Natural killer cell treated with Interleukin-12 subunit alpha and Interleukin-12 subunit beta and Interleukin-15 and Interleukin-18, amount 100 ng/mL, for 72 hours (primary cell): ENCODE measurements at regions not wholly inside any gene's neighbourhood (a gene's known extent, or its start where the extent isn't known, plus 50 kb on each side); places are given as distances from the start of the nearest gene placed in this dataset.

ENCODE experiments used
- ATAC-seq, 2 donors: fragments of 150-1000 bp; cut with Tn5 transposase in 1 of 2; sonication (Bioruptor Pico), chemical (Tn5 transposase) in 1 of 2; 2 replicates each; pipeline ENCODE4 v1.10.0; 2021
- DNase-seq: peaks from one replicate; pipeline ENCODE4 v3.0.0; 2022; ENCODE audit warnings: low spot score
- H3K27ac Mint-ChIP-seq, 2 donors: 1 replicate in 1 of 2; 2 replicates in 1 of 2; pipeline ENCODE4 v1.8.0; 2022; ENCODE audit warnings: mixed read lengths in 2 of 2, mild to moderate bottlenecking in 1 of 2, moderate library complexity in 1 of 2
- H3K27me3 Mint-ChIP-seq, 2 donors: 1 replicate in 1 of 2; 2 replicates in 1 of 2; pipeline ENCODE4 v1.8.0; 2022; ENCODE audit warnings: mixed read lengths in 2 of 2
- H3K36me3 Mint-ChIP-seq: one replicate; pipeline ENCODE4 v1.8.0; 2022; ENCODE audit warnings: mixed read lengths
- H3K4me1 Mint-ChIP-seq, 2 donors: 1 replicate in 1 of 2; 2 replicates in 1 of 2; pipeline ENCODE4 v1.8.0; 2022; ENCODE audit warnings: low read depth in 2 of 2, mixed read lengths in 2 of 2, mild to moderate bottlenecking in 1 of 2
- H3K4me3 Mint-ChIP-seq: one replicate; pipeline ENCODE4 v1.8.0; 2022; ENCODE audit warnings: mixed read lengths
- H3K9me3 Mint-ChIP-seq: 2 replicates; pipeline ENCODE4 v1.8.0; 2022; ENCODE audit warnings: mixed read lengths

GRCh38 chr2:116911540-116911939 is 903.0 kb upstream of the DDX18 start:
- no peak for ATAC-seq
- Mint-ChIP-seq H3K4me1 (no peaks in the 10 kb centered on the region), H3K27ac (no peak overlapping the region)

GRCh38 chr2:116915673-116916072 is 898.8 kb upstream of the DDX18 start:
- ATAC-seq: no peak
- Mint-ChIP-seq H3K4me1 (no peaks in the 10 kb centered on the region), H3K9me3 (peaks cover 18% of the 10 kb centered on the region), H3K27me3 (no peaks in the 10 kb centered on the region), H3K4me3 (no peak overlapping the region), H3K36me3 (no peaks in the 10 kb centered on the region), H3K27ac (no peak overlapping the region)
- no peak for DNase-seq

More at GRCh38 chr2:116911540-116911939, 903.0 kb upstream of the DDX18 start:
- Mint-ChIP-seq H3K9me3 (peaks cover 12% of the 10 kb centered on the region), H3K36me3 (no peaks in the 10 kb centered on the region), H3K27me3 (no peaks in the 10 kb centered on the region), H3K4me3 (no peak overlapping the region)
- DNase-seq: no peak

- Mint-ChIP-seq H3K36me3 (no peaks in the 10 kb centered on the region), H3K27me3 (no peaks in the 10 kb centered on the region), H3K9me3 (peaks cover 18% of the 10 kb centered on the region), H3K4me1 (no peaks in the 10 kb centered on the region), H3K27ac (no peak overlapping the region), H3K4me3 (no peak overlapping the region)
- DNase-seq: no peak
- ATAC-seq: no peak
Measured at GRCh38 chr2:116917196-116917595, 897.3 kb upstream of the DDX18 start.

GRCh38 chr2:116918574-116918973 is 895.9 kb upstream of the DDX18 start:
- Mint-ChIP-seq H3K36me3 (no peaks in the 10 kb centered on the region), H3K9me3 (peaks cover 16% of the 10 kb centered on the region), H3K27ac (no peak overlapping the region), H3K4me3 (no peak overlapping the region), H3K27me3 (no peaks in the 10 kb centered on the region), H3K4me1 (no peaks in the 10 kb centered on the region)
- no peak for ATAC-seq
- DNase-seq: no peak

- H3K27me3 Mint-ChIP-seq: no peaks in the 10 kb centered on the region
- no peaks in the 10 kb centered on the region for H3K36me3 Mint-ChIP-seq
- H3K27ac Mint-ChIP-seq: no peak overlapping the region
- ATAC-seq (no peak), DNase-seq (no peak)
- H3K4me1 Mint-ChIP-seq: no peaks in the 10 kb centered on the region
- H3K4me3 Mint-ChIP-seq: no peak overlapping the region
- peaks cover 15% of the 10 kb centered on the region for H3K9me3 Mint-ChIP-seq
Measured at GRCh38 chr2:116922414-116922813, 892.1 kb upstream of the DDX18 start.

- Mint-ChIP-seq H3K4me3 (no peak overlapping the region), H3K27ac (no peak overlapping the region), H3K27me3 (no peaks in the 10 kb centered on the region), H3K36me3 (no peaks in the 10 kb centered on the region), H3K4me1 (no peaks in the 10 kb centered on the region), H3K9me3 (peaks cover 13% of the 10 kb centered on the region)
- ATAC-seq: no peak
- DNase-seq: no peak
Measured at GRCh38 chr2:116924509-116924908, 890.0 kb upstream of the DDX18 start.

- Mint-ChIP-seq H3K4me1 (no peaks in the 10 kb centered on the region), H3K9me3 (peaks cover 22% of the 10 kb centered on the region), H3K36me3 (peaks cover 6% of the 10 kb centered on the region), H3K27me3 (no peaks in the 10 kb centered on the region), H3K27ac (no peak overlapping the region), H3K4me3 (no peak overlapping the region)
- DNase-seq (no peak), ATAC-seq (no peak)
Measured at GRCh38 chr2:116935097-116935814, 879.2 kb upstream of the DDX18 start.

GRCh38 chr2:116948258-116948657 is 866.2 kb upstream of the DDX18 start:
- Mint-ChIP-seq H3K27me3 (no peaks in the 10 kb centered on the region), H3K4me1 (no peaks in the 10 kb centered on the region), H3K27ac (no peak overlapping the region), H3K36me3 (no peaks in the 10 kb centered on the region), H3K9me3 (peaks cover 18% of the 10 kb centered on the region), H3K4me3 (no peak overlapping the region)
- no peak for ATAC-seq
- no peak for DNase-seq

GRCh38 chr2:116949249-116949648 is 865.2 kb upstream of the DDX18 start:
- Mint-ChIP-seq H3K36me3 (peaks cover 5% of the 10 kb centered on the region), H3K27ac (no peak overlapping the region), H3K4me1 (no peaks in the 10 kb centered on the region), H3K9me3 (peaks cover 22% of the 10 kb centered on the region), H3K4me3 (no peak overlapping the region), H3K27me3 (no peaks in the 10 kb centered on the region)
- no peak for ATAC-seq
- no peak for DNase-seq

GRCh38 chr2:116952254-116952653 is 862.2 kb upstream of the DDX18 start:
- Mint-ChIP-seq H3K4me1 (no peaks in the 10 kb centered on the region), H3K9me3 (peaks cover 28% of the 10 kb centered on the region), H3K27ac (no peak overlapping the region), H3K4me3 (no peak overlapping the region), H3K36me3 (peaks cover 5% of the 10 kb centered on the region), H3K27me3 (no peaks in the 10 kb centered on the region)
- no peak for ATAC-seq
- no peak for DNase-seq

GRCh38 chr2:116955646-116956045 is 858.8 kb upstream of the DDX18 start:
- Mint-ChIP-seq H3K4me3 (no peak overlapping the region), H3K36me3 (peaks cover 5% of the 10 kb centered on the region), H3K4me1 (no peaks in the 10 kb centered on the region), H3K27me3 (no peaks in the 10 kb centered on the region), H3K27ac (no peak overlapping the region), H3K9me3 (peaks cover 39% of the 10 kb centered on the region)
- ATAC-seq (no peak), DNase-seq (no peak)

- no peak for DNase-seq
- H3K36me3 Mint-ChIP-seq: peaks cover 11% of the 10 kb centered on the region
- no peaks in the 10 kb centered on the region for H3K27me3 Mint-ChIP-seq
- H3K27ac Mint-ChIP-seq: no peak overlapping the region
- no peaks in the 10 kb centered on the region for H3K4me1 Mint-ChIP-seq
- no peak for ATAC-seq
- no peak overlapping the region for H3K4me3 Mint-ChIP-seq
- H3K9me3 Mint-ChIP-seq: peaks cover 31% of the 10 kb centered on the region
Measured at GRCh38 chr2:116975608-116976007, 838.9 kb upstream of the DDX18 start.

- Mint-ChIP-seq H3K4me1 (no peaks in the 10 kb centered on the region), H3K27ac (no peak overlapping the region), H3K9me3 (peaks cover 38% of the 10 kb centered on the region), H3K4me3 (no peak overlapping the region), H3K27me3 (no peaks in the 10 kb centered on the region), H3K36me3 (peaks cover 23% of the 10 kb centered on the region)
- DNase-seq (no peak), ATAC-seq (no peak)
Measured at GRCh38 chr2:116979916-116980764, 834.4 kb upstream of the DDX18 start.

GRCh38 chr2:116987447-116987846 is 827.0 kb upstream of the DDX18 start:
- H3K4me1 Mint-ChIP-seq: no peaks in the 10 kb centered on the region
- DNase-seq (no peak), ATAC-seq (no peak)
- peaks cover 8% of the 10 kb centered on the region for H3K36me3 Mint-ChIP-seq
- H3K4me3 Mint-ChIP-seq: no peak overlapping the region
- no peak overlapping the region for H3K27ac Mint-ChIP-seq
- peaks cover 42% of the 10 kb centered on the region for H3K9me3 Mint-ChIP-seq
- H3K27me3 Mint-ChIP-seq: no peaks in the 10 kb centered on the region
